Erythroblast (primary cell): ENCODE measurements at regions not wholly inside any gene's neighbourhood (a gene's known extent, or its start where the extent isn't known, plus 50 kb on each side); places are given as distances from the start of the nearest gene placed in this dataset.

ENCODE experiments used
- GATA1 ChIP-seq: IDR thresholded peaks from 2 replicates; pipeline ENCODE4 v1.6.1; 2011; ENCODE audit warnings: low read depth, mild to moderate bottlenecking, control low read depth, low read length, moderate library complexity
- POLR2A ChIP-seq: IDR thresholded peaks from 2 replicates; pipeline ENCODE4 v1.6.1; 2011; ENCODE audit warnings: mild to moderate bottlenecking, low read length

- TF ChIP-seq POLR2A (no peak), GATA1 (no peak)
Measured at GRCh38 chr4:75244325-75244724, 269.9 kb downstream of the RCHY1 start.
